HG03432 (cell line): ENCODE measurements at regions not wholly inside any gene's neighbourhood (a gene's known extent, or its start where the extent isn't known, plus 50 kb on each side); places are given as distances from the start of the nearest gene placed in this dataset.
"Not testable (repeated sequence)": the region's sequence is repeated elsewhere in the genome, so short reads cannot be mapped to it uniquely, and the experiment has no call there.

Source experiments
- ATAC-seq: cut with Tn5 transposase; IDR thresholded peaks from one replicate; pipeline ENCODE4 v1.9.1; 2021; ENCODE audit warnings: mild to moderate bottlenecking, moderate library complexity; ENCODE audit not compliant: unreplicated experiment

DNA sequence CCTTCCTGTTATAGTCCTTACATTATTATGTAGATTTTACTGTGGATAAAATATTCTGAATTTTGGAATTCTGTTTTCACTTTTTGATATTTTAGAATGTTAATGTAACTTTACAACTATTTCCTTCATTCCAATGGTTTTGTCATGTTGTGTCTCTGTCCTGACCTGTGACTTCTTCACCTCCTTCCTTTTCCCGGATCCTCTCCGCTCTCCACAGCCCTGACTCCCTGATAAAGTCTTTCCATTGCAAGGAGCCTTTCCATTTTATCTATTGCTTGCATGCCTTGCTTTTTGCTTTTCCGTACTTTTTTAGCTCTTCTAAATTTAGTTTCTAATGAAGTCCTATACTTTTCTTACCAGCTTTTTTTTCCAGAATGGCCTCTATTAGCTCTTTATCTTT lies 117.6 kb upstream of the ARRDC3 start:
- ATAC-seq: no peak

DNA sequence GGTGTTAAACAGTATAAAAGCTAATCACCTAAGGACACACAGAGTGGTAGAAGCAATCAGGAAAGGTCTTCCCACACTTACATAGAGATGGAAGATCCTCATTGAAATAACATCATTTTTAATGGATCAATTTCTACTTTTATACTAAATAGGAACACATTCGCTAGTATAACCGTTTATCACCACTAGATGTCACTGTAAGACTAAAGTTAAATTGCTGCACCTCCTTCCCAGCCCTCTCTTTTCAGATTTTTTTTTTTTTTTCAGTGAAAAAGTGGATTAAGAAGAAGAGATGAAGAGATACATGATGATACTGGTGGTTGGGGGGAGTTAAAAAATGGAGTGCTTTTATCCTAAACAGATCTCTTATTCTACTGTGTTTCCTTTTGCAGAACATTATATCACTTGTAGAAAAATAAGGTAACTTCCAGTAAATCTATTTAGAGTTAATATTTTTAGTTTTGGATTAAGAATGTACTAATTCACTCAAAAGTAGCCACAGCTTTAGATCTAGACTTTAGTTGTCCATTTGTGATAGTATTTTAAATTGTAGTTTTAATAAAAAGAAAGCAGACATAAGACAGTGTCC lies 116.9 kb upstream of the ARRDC3 start:
- ATAC-seq: peak; percentile 63

- no peak for ATAC-seq
Observed at GRCh38 chr5:91495699-91496098, 112.6 kb upstream of the ARRDC3 start.

DNA sequence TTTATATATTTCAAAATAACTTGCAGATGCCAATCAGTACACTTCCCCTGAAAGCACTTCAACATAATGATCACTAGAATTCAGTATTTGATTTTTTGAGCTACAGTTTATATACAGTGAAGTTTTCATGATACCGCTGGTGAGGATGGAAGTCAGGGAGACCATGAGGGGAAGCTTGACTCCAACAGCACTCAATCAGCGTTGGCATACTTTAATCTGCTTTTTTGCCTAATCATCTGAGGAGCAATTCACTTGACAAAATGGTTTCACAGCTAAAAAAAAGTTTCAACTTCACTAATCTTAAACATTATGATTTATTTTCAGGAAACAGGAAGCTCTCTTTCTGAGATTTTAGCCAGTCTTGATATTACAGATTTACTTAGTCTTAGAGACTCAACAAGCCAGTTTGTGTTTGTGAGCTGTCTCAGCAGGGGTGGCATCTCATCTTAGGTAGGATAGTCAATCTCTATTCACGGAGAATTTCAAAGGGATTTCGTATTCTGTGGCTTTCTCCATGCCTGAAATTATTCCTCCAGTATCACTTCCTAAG lies 111.4 kb upstream of the ARRDC3 start:
- ATAC-seq: no peak

GRCh38 chr5:91493086-91493485 lies 110.0 kb upstream of the ARRDC3 start:
- no peak for ATAC-seq

GRCh38 chr5:91491229-91491628 lies 108.1 kb upstream of the ARRDC3 start:
- no peak for ATAC-seq

DNA sequence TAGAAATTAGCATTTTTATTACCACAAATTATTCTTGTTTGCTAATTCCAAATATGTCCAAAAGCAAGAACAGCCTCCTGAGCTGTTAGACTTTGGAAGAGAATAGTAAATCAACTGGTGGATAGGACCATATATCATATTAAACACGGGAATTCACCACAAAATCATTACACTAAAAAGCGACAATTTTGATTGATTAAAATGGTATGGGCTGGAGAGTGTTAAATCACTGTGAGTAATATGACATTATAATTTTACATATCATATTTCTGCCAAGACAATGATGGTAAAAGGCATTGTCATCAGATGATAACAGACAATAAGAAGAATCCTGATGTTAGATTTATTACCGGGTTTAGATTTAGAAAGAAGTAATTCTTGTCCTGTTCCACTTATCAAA lies 107.2 kb upstream of the ARRDC3 start:
- ATAC-seq: no peak

DNA sequence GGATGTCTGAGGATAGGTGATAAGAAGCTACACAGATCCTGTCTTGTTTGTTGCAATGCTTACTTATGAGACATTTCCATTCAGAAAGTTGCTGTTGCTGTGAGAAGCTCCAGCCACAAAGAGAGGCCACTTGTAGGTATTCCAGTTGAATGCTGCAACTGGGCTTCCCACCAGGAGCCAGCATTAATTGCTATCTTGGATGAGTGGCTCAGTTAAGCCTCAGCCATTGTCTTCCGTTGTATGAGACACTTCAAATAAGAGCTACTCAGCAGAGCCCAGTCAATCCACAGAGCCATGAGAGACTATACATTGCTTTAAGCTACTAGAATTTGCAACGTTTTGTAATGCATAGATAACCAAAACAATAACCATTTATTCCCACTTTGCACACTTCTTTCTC lies 104.3 kb upstream of the ARRDC3 start:
- ATAC-seq: no peak

DNA sequence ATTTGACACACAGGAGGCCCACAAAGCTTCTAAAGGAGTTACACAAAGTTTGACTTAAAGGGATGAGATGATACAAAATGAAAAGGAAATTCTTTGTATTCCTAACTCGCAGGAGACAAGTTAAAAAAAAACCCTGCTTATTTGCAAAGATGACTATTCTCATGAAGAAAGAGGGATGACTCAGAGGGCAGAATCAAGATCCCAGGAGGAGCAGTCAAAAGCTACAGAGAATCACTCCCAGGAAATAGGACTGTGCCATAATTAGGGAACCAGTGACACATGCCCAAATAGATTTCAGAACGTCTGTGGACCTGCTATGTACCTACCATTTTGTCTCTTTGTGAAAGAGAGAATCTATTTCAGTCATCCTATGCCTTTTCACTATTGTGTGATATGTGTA lies 103.5 kb upstream of the ARRDC3 start:
- no peak for ATAC-seq

DNA sequence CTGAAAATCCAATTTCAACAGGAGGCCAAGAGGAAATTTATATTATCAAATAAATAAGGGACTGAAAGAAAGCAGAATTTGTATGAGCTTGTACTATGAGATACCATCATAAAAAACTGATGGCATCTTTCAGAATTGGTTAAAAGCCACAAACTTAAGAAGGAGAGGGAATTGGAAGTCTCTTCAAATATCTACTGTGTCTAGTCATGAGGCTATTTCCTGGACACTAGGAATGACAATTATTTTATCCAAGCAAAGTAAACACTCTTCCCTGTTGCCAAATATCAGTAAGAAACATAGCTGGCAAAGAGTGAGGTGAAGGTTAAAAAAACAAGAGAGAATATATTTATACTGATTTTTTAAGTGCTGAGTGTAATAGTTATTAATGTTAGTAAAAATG lies 101.5 kb upstream of the ARRDC3 start:
- no peak for ATAC-seq

GRCh38 chr5:91479376-91479775 lies 96.3 kb upstream of the ARRDC3 start:
- not testable (repeated sequence) for ATAC-seq

GRCh38 chr5:91478096-91478495 lies 95.0 kb upstream of the ARRDC3 start:
- no peak for ATAC-seq

GRCh38 chr5:91477408-91477807 lies 94.3 kb upstream of the ARRDC3 start:
- no peak for ATAC-seq

- no peak for ATAC-seq
Observed at GRCh38 chr5:91474201-91474600, 91.1 kb upstream of the ARRDC3 start.

DNA sequence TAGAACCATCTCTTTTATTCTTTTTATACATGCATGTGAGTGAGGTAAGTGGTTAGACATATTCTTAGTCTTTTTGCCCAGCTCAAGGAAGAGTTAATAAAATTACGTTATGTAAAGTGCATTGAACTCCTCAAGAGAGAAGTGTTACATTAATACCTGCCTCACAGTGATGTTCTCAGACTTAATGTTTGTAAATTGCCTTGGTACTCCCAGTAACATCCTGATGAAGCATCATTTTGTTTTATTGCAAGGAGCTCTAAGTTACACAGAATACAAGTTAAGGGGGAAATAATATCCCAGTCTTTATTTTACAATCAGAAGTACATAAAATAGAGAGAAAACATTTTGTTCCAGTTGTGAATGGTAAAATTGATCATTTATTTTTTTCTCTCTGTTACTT lies 89.5 kb upstream of the ARRDC3 start:
- ATAC-seq: no peak

DNA sequence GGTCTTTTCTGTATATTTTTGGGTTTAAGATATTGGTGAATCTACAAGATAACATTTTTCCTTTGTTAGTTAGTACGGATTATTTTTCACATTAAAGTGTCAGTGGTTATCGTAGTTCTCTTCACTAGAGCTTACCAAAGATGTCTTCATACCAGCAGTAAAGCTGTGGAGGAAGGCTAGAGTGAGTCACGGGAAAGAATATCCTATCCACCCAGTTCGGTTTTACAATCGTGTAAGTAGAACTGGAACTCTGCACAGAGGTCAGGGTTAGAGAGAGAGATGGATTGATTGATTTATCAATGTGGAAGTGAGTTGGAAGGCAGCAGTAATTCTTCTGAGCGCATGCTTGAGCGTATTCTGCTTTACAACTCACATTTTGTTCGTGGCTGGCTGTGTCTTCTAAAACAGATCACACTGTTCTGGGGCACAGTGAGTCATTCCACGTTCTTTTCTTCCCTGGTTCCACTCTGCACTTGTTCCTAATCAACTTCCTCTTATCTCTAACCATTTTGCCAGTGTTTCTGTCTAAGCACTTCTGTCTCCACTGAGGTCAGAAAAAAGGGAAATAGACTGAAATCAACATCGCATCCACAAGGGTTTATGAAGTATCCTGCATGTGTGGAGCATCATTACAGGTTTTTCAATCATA lies 86.5 kb upstream of the ARRDC3 start:
- ATAC-seq: no peak

DNA sequence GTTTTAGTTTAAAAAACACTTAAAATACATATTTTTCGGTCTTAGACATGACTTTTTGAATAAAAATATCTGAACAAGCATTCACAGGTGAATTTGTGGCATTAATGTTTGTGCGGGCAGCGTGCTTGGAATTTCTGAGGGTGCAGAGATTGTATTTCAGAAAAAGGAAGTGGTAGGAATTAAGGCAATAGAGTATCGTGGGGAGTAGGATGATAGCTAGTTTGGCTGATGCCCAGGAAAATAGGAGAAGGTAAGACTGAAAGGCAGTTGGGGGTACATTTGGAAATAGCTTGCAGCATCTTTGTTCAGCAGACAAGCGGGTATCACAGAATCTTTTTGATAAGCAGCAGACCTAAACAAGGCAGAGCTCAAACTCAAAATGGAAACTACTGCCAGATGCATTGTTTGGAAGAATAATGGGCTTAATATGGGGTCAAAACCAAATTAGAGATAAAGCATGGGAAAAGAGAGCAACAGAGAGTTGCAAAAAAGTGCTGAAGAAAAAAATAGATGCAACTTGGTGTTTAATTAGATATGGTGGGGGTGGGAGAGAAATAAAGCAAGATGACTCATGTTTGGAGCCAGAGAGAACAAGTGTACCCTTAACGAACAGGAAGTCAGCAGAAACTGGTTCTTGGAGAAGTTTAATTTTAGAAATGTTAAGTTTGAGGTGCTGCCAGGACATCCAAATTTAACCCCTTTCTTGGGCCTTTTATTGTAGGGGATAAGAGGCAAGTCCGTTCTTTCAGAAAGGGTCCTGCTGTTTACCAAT lies 85.7 kb upstream of the ARRDC3 start:
- ATAC-seq: no peak

DNA sequence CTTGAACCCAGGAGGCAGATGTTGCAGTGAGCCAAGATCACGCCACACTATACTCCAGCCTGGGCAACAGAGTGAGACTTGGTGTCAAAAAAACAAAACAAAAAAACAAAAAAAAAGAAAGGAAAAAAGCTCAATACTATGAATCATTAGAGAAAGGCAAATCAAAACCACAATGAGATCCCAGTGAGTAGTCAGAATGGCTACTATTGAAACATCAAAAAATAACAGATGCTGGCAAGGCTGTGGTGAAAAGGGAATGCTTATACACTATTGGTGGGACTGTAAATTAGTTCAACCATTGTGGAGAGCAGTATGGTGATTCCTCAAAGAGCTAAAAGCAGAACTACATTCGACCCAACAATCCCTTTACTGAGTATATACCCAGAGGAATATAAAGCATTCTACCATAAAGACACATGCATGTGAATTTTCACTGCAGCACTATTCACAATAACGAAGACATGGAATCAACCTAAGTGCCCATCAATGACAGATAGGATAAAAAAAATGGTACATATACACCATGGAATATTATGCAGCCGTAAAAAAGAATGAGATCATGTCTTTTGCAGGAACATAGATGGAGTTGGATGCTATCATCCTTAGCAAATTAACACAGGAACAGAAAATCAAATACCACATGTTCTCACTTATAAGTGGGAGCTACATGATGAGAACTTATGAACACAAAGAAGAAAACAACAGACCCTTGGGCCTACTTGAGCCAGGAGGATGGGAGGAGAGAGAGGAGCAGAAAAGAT lies 81.9 kb upstream of the ARRDC3 start:
- ATAC-seq: no peak

DNA sequence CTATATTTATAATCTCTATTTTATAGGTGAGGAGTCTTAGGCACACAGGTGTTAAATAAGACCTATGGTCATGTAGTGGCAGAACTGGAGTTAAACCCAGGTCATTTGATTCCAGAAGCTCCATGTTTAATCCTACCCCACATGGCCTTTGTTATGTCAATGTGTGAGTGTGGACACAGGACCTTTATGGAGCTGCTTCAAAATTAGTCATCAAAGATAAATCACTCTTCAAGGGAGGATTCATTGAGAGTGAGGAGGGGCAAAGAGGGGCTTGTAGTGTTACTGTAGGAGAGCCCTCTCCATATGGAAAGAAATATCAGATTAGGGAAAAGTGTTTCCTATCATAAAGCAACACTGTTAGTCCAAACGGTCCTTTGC lies 74.6 kb upstream of the ARRDC3 start:
- no peak for ATAC-seq

- ATAC-seq: no peak
Observed at GRCh38 chr5:91456928-91457680, 74.0 kb upstream of the ARRDC3 start.

- no peak for ATAC-seq
Observed at GRCh38 chr5:91449083-91449482, 66.0 kb upstream of the ARRDC3 start.
